HEK293 (cell line): ENCODE measurements at regions not wholly inside any gene's neighbourhood (a gene's known extent, or its start where the extent isn't known, plus 50 kb on each side); places are given as distances from the start of the nearest gene placed in this dataset.

Experiments used
- CTCF ChIP-seq: fragments of 450-650 bp; formaldehyde crosslinking; IDR thresholded peaks from 2 replicates; pipeline ENCODE4 v1.5.1; 2016; ENCODE audit warnings: missing biosample characterization, missing genetic modification characterization
- GFI1B ChIP-seq: fragments of 450-650 bp; formaldehyde crosslinking; IDR thresholded peaks from 2 replicates; pipeline ENCODE4 v1.5.1; 2016; ENCODE audit warnings: missing biosample characterization, missing genetic modification characterization
- HIC1 ChIP-seq: fragments of 450-650 bp; formaldehyde crosslinking; IDR thresholded peaks from 2 replicates; pipeline ENCODE4 v1.5.1; 2016; ENCODE audit warnings: missing biosample characterization, missing genetic modification characterization
- ZNF114 ChIP-seq: fragments of 450-650 bp; formaldehyde crosslinking; IDR thresholded peaks from 2 replicates; pipeline ENCODE4 v1.5.0; 2017; ENCODE audit warnings: missing biosample characterization, missing genetic modification characterization
- ZNF148 ChIP-seq: fragments of 450-650 bp; formaldehyde crosslinking; IDR thresholded peaks from 2 replicates; pipeline ENCODE4 v1.5.0; 2017; ENCODE audit warnings: missing biosample characterization, missing genetic modification characterization, borderline replicate concordance
- ZNF266 ChIP-seq: fragments of 450-650 bp; formaldehyde crosslinking; IDR thresholded peaks from 2 replicates; pipeline ENCODE4 v1.5.1; 2016; ENCODE audit warnings: missing biosample characterization, missing genetic modification characterization, low read depth
- ZNF426 ChIP-seq: fragments of 450-650 bp; formaldehyde crosslinking; IDR thresholded peaks from 2 replicates; pipeline ENCODE4 v1.5.1; 2017; ENCODE audit warnings: missing biosample characterization, missing genetic modification characterization, mild to moderate bottlenecking, inconsistent platforms, moderate library complexity
- ZNF510 ChIP-seq: fragments of 450-650 bp; formaldehyde crosslinking; IDR thresholded peaks from 2 replicates; pipeline ENCODE4 v1.5.1; 2018; ENCODE audit warnings: mild to moderate bottlenecking, missing genetic modification characterization, missing biosample characterization; ENCODE audit not compliant: insufficient replicate concordance
- ZNF639 ChIP-seq: fragments of 450-650 bp; formaldehyde crosslinking; IDR thresholded peaks from 2 replicates; pipeline ENCODE4 v1.5.1; 2016; ENCODE audit warnings: missing biosample characterization, missing genetic modification characterization

GRCh38 chrX:125137521-125137920, 182.2 kb upstream of the TEX13C start:
- TF ChIP-seq CTCF (tag by site-specific recombination): no peak
- TF ChIP-seq ZNF148: no peak
- no peak for TF ChIP-seq ZNF426
- no peak for TF ChIP-seq GFI1B
- TF ChIP-seq ZNF510 (tag by site-specific recombination): no peak
- no peak for TF ChIP-seq ZNF266
- TF ChIP-seq ZNF639 (tag by site-specific recombination): no peak
- no peak for TF ChIP-seq ZNF114 (tag by site-specific recombination)
- TF ChIP-seq HIC1 (tag by site-specific recombination): no peak
